Epithelial cell of esophagus (primary cell): ENCODE measurements at regions not wholly inside any gene's neighbourhood (a gene's known extent, or its start where the extent isn't known, plus 50 kb on each side); places are given as distances from the start of the nearest gene placed in this dataset.

Source experiments
- DNase-seq: peaks from one replicate; pipeline ENCODE4 v3.0.0; 2010; ENCODE audit warnings: low read depth
- H3K4me3 ChIP-seq: 2 replicates; pipeline ENCODE4 v1.5.1; 2011; ENCODE audit warnings: mild to moderate bottlenecking, low read length, control low read depth
- TF ChIP-seq, protein P1 (sequence below): IDR thresholded peaks from 2 replicates; pipeline ENCODE4 v1.5.1; 2011; ENCODE audit warnings: low read depth, mild to moderate bottlenecking, low read length, control low read depth, inconsistent platforms; ENCODE audit not compliant: insufficient read depth; ENCODE audit errors: missing control alignments

DNA sequence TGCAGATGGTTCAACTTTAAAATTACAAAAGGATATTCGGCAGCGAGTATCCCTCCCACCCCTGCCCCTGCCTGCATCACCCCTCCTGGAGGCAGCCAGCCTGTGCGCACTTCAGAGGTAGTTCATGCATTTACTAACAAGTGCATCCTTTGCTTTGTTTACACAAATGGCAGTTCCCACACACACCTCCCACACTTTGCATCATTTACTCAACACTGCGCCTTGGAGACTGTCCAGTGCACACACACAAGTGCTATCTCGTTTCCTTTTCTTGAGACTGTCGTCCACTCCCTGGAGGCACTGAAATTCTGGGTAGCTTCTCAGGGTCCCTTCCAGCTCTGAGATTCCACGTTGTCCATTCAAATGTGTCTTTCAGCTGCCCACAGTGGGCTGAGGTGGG lies 53.1 kb upstream of the VSX1 start:
- TF ChIP-seq, protein P1, sequence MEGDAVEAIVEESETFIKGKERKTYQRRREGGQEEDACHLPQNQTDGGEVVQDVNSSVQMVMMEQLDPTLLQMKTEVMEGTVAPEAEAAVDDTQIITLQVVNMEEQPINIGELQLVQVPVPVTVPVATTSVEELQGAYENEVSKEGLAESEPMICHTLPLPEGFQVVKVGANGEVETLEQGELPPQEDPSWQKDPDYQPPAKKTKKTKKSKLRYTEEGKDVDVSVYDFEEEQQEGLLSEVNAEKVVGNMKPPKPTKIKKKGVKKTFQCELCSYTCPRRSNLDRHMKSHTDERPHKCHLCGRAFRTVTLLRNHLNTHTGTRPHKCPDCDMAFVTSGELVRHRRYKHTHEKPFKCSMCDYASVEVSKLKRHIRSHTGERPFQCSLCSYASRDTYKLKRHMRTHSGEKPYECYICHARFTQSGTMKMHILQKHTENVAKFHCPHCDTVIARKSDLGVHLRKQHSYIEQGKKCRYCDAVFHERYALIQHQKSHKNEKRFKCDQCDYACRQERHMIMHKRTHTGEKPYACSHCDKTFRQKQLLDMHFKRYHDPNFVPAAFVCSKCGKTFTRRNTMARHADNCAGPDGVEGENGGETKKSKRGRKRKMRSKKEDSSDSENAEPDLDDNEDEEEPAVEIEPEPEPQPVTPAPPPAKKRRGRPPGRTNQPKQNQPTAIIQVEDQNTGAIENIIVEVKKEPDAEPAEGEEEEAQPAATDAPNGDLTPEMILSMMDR = no peak
- DNase-seq = no peak

DNA sequence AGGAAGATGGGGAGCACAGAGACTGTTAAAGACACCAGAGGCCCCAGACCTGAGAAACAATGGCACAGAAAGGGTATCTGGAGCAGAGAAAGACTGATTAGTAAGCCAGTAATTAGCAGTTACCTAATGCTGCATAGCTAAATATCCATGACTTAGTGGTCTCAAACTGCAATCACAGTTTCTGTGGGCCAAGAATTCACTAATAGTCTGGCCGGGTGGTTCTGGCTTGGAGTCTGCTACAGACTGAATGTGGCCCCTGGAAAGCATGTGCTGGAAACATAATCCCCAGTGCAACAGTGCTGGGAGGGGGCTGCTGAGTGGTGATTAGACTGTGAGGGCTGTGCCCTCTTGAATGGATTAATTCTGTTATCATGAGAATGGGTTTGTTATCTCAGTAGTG lies 54.1 kb upstream of the VSX1 start:
- TF ChIP-seq, protein P1 = no peak
- no peak for DNase-seq
- H3K4me3 ChIP-seq = no peak overlapping the region

More for the DNA sequence above, 53.1 kb upstream of the VSX1 start:
- no peak overlapping the region for H3K4me3 ChIP-seq

DNA sequence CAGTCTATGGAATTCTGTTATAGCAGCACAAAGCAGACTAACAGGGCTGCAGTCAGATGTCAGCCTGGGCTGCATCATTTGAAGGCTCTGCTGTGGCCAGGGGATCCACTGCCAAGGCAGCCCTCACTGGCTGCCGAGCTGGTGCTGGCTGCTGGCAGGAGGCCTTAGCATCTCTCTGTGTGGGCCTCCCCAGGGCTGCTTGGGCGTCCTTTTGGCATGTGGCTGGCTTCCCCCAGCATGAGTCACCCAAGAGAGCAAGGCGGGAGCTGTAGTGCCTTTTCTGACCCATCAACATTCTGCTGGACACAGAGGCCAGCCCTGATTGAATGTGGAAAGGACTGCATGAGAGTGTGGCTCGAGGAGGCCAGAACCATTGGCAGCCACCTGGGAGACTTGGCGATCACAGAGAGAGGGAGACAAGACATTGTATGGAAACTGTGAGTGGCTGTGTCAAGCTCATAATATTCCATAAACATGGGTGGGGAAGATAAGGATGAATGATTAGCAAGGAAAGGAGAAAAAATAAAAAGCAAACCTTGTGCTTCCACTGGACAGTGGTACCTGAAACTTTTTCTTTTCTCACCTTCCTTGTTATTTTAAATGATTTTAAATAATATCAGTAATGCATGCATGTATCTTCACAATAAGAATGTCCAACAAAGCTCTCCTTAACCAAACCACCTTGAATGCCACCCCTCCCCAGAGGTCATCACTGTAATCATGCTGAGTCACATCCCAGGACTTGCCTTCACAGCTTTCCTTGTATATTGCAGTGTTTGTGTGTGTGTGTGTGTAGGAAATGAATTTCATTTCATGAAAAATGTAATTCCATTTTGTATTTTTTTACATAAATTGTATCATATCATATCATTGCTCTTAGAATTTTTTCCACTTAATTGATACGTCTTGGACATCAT lies 55.0 kb upstream of the VSX1 start:
- TF ChIP-seq, protein P1 = no peak
- DNase-seq = peak; percentile 52
- H3K4me3 ChIP-seq = no peak overlapping the region

DNA sequence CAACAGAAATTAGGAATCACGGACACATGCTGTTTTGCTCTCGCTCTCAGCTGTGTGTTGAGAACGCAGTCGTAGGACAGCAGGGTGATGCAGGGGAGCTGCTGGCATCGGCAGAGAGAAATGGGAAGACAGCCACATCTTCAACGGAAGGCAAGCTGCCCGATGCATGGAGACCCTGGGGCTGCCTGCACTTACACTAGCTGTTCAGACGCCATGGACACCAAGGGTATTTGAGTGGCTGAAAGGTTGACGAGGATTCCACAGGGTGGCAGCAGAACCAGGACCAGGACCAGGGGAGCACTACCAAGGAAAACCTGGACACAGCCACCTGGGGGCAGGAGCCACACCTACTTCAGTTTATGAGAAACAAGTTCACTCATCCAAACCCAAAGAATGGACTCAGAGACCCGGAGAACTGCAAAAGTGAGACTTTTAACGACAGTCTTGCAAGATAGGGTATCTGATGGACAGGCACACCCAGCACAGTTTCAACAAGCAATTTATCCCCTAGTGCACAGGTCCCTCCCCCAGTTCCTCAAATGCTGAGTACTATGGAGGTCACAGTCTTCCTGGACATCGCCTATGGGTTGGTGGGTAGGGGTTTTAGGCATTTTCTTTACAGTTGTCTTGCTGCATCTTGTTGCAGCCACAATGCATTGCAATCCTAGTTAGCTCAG lies 56.3 kb upstream of the ENTPD6 start:
- TF ChIP-seq, protein P1 = peak; percentile 6
- H3K4me3 ChIP-seq = no peak overlapping the region
- DNase-seq = peak; percentile 11

DNA sequence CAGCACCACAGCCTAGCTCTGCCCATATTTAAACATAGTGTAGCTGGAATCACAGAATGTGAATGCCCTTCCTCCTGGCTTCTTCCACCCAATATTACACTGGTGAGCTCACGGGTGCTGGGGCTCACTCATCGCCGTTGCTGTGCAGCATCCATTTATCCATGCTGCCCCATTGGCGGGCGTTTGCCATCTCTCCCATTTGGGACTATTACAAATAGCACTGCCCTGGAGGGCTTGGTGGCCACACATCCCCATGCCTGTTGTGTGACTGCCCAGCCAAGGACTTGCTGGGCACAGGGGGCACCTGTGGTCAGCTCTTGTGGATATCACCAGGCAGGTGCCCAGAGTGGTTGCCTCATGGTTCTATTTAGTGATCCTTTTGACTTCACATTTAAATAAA lies 54.5 kb upstream of the ENTPD6 start:
- DNase-seq = no peak
- H3K4me3 ChIP-seq = no peak overlapping the region
- TF ChIP-seq, protein P1 = no peak

DNA sequence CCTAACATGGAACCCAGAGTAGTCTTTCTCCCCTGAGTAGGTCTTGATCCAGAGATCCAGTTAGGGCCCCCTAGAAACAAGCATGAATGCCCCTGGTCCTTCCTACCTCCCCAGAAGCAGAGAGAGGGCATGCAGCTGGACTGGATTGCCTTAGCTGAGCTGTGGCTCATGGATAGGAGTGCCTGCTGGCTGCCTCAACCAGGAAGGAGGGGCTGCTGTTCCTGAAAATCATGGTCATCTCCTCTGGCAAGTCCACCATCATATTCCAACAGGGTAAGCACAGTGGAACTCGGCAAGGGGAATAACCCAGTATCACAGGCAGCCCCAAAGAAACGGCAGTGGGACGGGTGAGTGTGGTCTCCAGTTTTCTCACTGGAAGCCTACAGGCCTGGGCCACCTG lies 53.1 kb upstream of the ENTPD6 start:
- TF ChIP-seq, protein P1 = no peak
- no peak overlapping the region for H3K4me3 ChIP-seq
- no peak for DNase-seq
